OCI-LY1 (cell line): ENCODE measurements at regions not wholly inside any gene's neighbourhood (a gene's known extent, or its start where the extent isn't known, plus 50 kb on each side); places are given as distances from the start of the nearest gene placed in this dataset.

Source experiments
- H2AFZ ChIP-seq: fragments of 200-600 bp; sonication (generic), shearing (Covaris generic); 2 replicates; pipeline ENCODE4 v1.6.0; 2014; ENCODE audit warnings: antibody characterized with exemption, mild to moderate bottlenecking, low read length
- H3F3A ChIP-seq: fragments of 200-600 bp; sonication (generic), shearing (Covaris generic); 2 replicates; pipeline ENCODE4 v1.6.0; 2014; ENCODE audit warnings: mild to moderate bottlenecking, antibody characterized with exemption, low read length, moderate library complexity; ENCODE audit not compliant: insufficient read depth
- H3K27ac ChIP-seq: fragments of 200-600 bp; sonication (generic); 2 replicates; pipeline ENCODE4 v1.5.1; 2014; ENCODE audit warnings: low read length, mixed run types, mild to moderate bottlenecking, low read depth; ENCODE audit not compliant: poor library complexity, severe bottlenecking
- H3K27me3 ChIP-seq: fragments of 200-600 bp; sonication (generic); 2 replicates; pipeline ENCODE4 v1.6.0; 2014; ENCODE audit warnings: antibody characterized with exemption, mild to moderate bottlenecking, low read length, moderate library complexity; ENCODE audit not compliant: insufficient read depth
- H3K36me3 ChIP-seq: fragments of 200-600 bp; sonication (generic); 2 replicates; pipeline ENCODE4 v1.6.1; 2014; ENCODE audit warnings: mild to moderate bottlenecking, antibody characterized with exemption, low read length, moderate library complexity, mixed read lengths; ENCODE audit not compliant: insufficient read depth
- H3K4me1 ChIP-seq: fragments of 200-600 bp; sonication (generic); 2 replicates; pipeline ENCODE4 v1.5.1; 2014; ENCODE audit warnings: mild to moderate bottlenecking, low read length, moderate library complexity; ENCODE audit not compliant: insufficient read depth, severe bottlenecking
- H3K4me2 ChIP-seq: fragments of 200-600 bp; sonication (generic), shearing (Covaris generic); 2 replicates; pipeline ENCODE4 v1.6.1; 2014; ENCODE audit warnings: low read length
- H3K4me3 ChIP-seq: fragments of 200-600 bp; sonication (generic); 2 replicates; pipeline ENCODE4 v1.5.1; 2014; ENCODE audit warnings: low read length, low read depth, mild to moderate bottlenecking, mixed read lengths; ENCODE audit not compliant: poor library complexity, severe bottlenecking
- H3K79me2 ChIP-seq: fragments of 200-600 bp; shearing (Covaris generic); 2 replicates; pipeline ENCODE4 v1.6.1; 2016; ENCODE audit warnings: mixed run types, low read length, mixed read lengths; ENCODE audit not compliant: insufficient read depth
- H3K9ac ChIP-seq: fragments of 200-600 bp; sonication (generic), shearing (Covaris generic); 2 replicates; pipeline ENCODE4 v1.6.1; 2014; ENCODE audit warnings: mild to moderate bottlenecking, low read length, mixed read lengths
- H3K9me2 ChIP-seq: fragments of 200-600 bp; sonication (generic), shearing (Covaris generic); 2 replicates; pipeline ENCODE4 v1.6.1; 2014; ENCODE audit warnings: low read depth, mild to moderate bottlenecking, low read length, mixed read lengths
- H3K9me3 ChIP-seq: fragments of 200-600 bp; shearing (Covaris generic); 2 replicates; pipeline ENCODE4 v1.6.1; 2014; ENCODE audit warnings: low read length, mixed read lengths
- H4K20me1 ChIP-seq: fragments of 200-600 bp; sonication (generic), shearing (Covaris generic); 2 replicates; pipeline ENCODE4 v1.6.0; 2016; ENCODE audit warnings: mild to moderate bottlenecking, low read length; ENCODE audit not compliant: insufficient read depth
- EZH2 ChIP-seq: fragments of 200-600 bp; sonication (generic), shearing (Covaris generic); IDR thresholded peaks from 2 replicates; pipeline ENCODE4 v1.8.0; 2017; ENCODE audit warnings: borderline replicate concordance, mixed run types, mild to moderate bottlenecking, antibody characterized with exemption, low read length, moderate library complexity, mixed read lengths
- TF ChIP-seq, protein P1 (sequence below): fragments of 200-600 bp; sonication (generic), shearing (Covaris generic); IDR thresholded peaks from 2 replicates; pipeline ENCODE4 v1.5.1; 2017; ENCODE audit warnings: mild to moderate bottlenecking, antibody characterized with exemption, low read length, moderate library complexity, mixed read lengths

DNA sequence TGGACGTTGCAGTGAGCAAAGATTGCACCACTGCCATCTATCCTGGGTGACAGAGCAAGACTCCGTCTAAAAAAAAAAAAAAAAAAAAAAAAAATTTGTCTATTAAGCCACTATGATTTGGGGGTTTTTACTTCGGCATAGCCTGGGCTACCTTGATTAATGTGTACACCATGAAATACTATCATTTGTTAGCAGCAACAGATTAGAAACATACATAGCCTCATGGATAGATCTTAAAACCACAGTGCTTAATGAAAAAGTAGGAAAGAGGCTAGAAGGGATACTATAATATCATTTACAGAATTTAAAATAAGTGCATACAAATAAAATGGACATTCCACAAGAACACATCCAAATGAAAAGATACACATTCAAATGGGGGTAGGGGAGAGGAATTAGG, 77.3 kb upstream of the IL6 start:
- H3K9ac ChIP-seq = no peak overlapping the region
- peaks cover 10% of the 10 kb centered on the region; the same call in 1 of the 2 replicates for H3K9me3 ChIP-seq
- H3K4me3 ChIP-seq = no peak overlapping the region
- no peak overlapping the region for H3K4me2 ChIP-seq
- H3K4me1 ChIP-seq = no peaks in the 10 kb centered on the region
- H3K27ac ChIP-seq = no peak overlapping the region
- no peak overlapping the region for H2AFZ ChIP-seq
- no peaks in the 10 kb centered on the region for H3K79me2 ChIP-seq
- H3F3A ChIP-seq = no peaks in the 10 kb centered on the region
- no peaks in the 10 kb centered on the region for H3K27me3 ChIP-seq
- no peaks in the 10 kb centered on the region for H3K9me2 ChIP-seq
- TF ChIP-seq EZH2 = no peak
- TF ChIP-seq, protein P1, sequence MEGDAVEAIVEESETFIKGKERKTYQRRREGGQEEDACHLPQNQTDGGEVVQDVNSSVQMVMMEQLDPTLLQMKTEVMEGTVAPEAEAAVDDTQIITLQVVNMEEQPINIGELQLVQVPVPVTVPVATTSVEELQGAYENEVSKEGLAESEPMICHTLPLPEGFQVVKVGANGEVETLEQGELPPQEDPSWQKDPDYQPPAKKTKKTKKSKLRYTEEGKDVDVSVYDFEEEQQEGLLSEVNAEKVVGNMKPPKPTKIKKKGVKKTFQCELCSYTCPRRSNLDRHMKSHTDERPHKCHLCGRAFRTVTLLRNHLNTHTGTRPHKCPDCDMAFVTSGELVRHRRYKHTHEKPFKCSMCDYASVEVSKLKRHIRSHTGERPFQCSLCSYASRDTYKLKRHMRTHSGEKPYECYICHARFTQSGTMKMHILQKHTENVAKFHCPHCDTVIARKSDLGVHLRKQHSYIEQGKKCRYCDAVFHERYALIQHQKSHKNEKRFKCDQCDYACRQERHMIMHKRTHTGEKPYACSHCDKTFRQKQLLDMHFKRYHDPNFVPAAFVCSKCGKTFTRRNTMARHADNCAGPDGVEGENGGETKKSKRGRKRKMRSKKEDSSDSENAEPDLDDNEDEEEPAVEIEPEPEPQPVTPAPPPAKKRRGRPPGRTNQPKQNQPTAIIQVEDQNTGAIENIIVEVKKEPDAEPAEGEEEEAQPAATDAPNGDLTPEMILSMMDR = no peak
- H3K36me3 ChIP-seq = no peaks in the 10 kb centered on the region
- no peaks in the 10 kb centered on the region for H4K20me1 ChIP-seq

DNA sequence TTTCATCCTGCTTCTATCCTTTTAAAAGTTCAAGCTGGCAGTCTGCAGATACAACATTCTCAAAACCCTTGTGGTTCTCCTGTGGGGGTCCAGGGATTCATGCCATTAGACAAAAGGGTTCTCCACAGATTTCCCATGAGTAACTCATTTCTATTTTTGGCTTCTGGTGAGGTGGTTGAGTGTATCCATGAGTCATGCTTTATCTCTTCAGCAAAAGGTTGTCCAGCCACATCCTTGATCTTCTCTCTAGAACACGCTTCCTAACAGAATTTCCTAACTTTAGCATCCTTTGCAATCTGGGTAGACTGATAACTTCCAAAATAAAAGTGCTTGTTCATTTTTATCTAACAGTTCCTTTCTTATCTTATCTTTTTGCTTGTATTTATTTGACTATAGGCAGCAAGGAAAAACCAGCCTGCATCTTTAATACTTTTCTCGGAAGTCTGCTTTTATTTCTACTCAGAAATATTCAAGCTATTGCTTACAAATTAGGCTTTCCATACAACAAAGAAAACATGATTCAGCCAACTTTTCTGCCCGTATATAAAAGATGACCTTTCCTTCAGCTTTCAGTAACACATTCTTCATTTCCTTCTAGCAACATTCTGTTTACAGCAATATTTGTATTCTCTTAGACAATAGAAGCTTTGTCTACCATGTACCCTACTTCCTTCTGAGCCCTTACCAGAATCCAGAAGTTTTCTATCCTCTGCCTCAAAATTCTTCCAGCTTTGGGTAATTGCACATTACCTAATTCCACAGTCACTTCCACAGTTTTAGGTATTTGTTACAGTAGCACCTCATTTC, 79.3 kb upstream of the IL6 start:
- H3F3A ChIP-seq = no peaks in the 10 kb centered on the region
- no peak overlapping the region for H3K4me3 ChIP-seq
- H4K20me1 ChIP-seq = no peaks in the 10 kb centered on the region
- no peaks in the 10 kb centered on the region for H3K9me2 ChIP-seq
- no peaks in the 10 kb centered on the region for H3K79me2 ChIP-seq
- TF ChIP-seq EZH2 = no peak
- TF ChIP-seq, protein P1 = no peak
- no peaks in the 10 kb centered on the region for H3K27me3 ChIP-seq
- peaks cover 10% of the 10 kb centered on the region; the same call in 1 of the 2 replicates for H3K9me3 ChIP-seq
- H2AFZ ChIP-seq = no peak overlapping the region
- no peak overlapping the region for H3K4me2 ChIP-seq
- H3K9ac ChIP-seq = no peak overlapping the region
- H3K4me1 ChIP-seq = no peaks in the 10 kb centered on the region
- no peak overlapping the region for H3K27ac ChIP-seq
- no peaks in the 10 kb centered on the region for H3K36me3 ChIP-seq

- Histone ChIP-seq H3K4me1 (no peaks in the 10 kb centered on the region), H3K4me3 (no peak overlapping the region), H4K20me1 (no peaks in the 10 kb centered on the region), H3K36me3 (no peaks in the 10 kb centered on the region), H3K4me2 (no peak overlapping the region), H3K27ac (no peak overlapping the region), H3K27me3 (no peaks in the 10 kb centered on the region), H3F3A (no peaks in the 10 kb centered on the region), H2AFZ (no peak overlapping the region), H3K79me2 (no peaks in the 10 kb centered on the region), H3K9me2 (no peaks in the 10 kb centered on the region), H3K9ac (no peak overlapping the region), H3K9me3 (peaks cover 16% of the 10 kb centered on the region)
- no peak for TF ChIP-seq EZH2
- TF ChIP-seq, protein P1 = no peak
These were observed 81.4 kb upstream of the IL6 start for GRCh38 chr7:22645418-22646181.
